Activated T-cell treated with anti-CD3 and anti-CD28 coated beads, Interleukin-2, amount 50 U/mL, for 72 hours (primary cell): ENCODE measurements at regions not wholly inside any gene's neighbourhood (a gene's known extent, or its start where the extent isn't known, plus 50 kb on each side); places are given as distances from the start of the nearest gene placed in this dataset.
A peak's percentile ranks its signal among the peaks of the same experiment; 100 is the strongest.

Experiments used
- ATAC-seq, 2 donors: fragments of 150-1000 bp; cut with Tn5 transposase; replicated peaks in 1 of 2; 2 replicates each; pipeline ENCODE4 v1.10.0; 2021; ENCODE audit warnings: moderate library complexity in 2 of 2, mild to moderate bottlenecking in 1 of 2
- DNase-seq, 2 donors: peaks; one replicate each; pipeline ENCODE4 v3.0.0; 2021 to 2022; ENCODE audit warnings: mixed read lengths in 1 of 2
- H3K27ac Mint-ChIP-seq: one replicate; pipeline ENCODE4 v1.8.0; 2022; ENCODE audit warnings: mild to moderate bottlenecking, moderate library complexity, mixed read lengths
- H3K27me3 Mint-ChIP-seq: one replicate; pipeline ENCODE4 v1.8.0; 2022; ENCODE audit warnings: low read depth, mixed read lengths
- H3K36me3 Mint-ChIP-seq, 2 donors: one replicate each; pipeline ENCODE4 v1.8.0; 2022; ENCODE audit warnings: mixed read lengths in 2 of 2, mild to moderate bottlenecking in 1 of 2; ENCODE audit not compliant: insufficient read depth in 2 of 2
- H3K4me1 Mint-ChIP-seq: one replicate; pipeline ENCODE4 v1.8.0; 2022; ENCODE audit warnings: low read depth, mixed read lengths
- H3K4me3 Mint-ChIP-seq, 2 donors: one replicate each; pipeline ENCODE4 v1.8.0; 2022; ENCODE audit warnings: mild to moderate bottlenecking in 2 of 2, mixed read lengths in 2 of 2, moderate library complexity in 2 of 2
- H3K9me3 Mint-ChIP-seq, 2 donors: one replicate each; pipeline ENCODE4 v1.8.0; 2022; ENCODE audit warnings: mixed read lengths in 2 of 2

DNA sequence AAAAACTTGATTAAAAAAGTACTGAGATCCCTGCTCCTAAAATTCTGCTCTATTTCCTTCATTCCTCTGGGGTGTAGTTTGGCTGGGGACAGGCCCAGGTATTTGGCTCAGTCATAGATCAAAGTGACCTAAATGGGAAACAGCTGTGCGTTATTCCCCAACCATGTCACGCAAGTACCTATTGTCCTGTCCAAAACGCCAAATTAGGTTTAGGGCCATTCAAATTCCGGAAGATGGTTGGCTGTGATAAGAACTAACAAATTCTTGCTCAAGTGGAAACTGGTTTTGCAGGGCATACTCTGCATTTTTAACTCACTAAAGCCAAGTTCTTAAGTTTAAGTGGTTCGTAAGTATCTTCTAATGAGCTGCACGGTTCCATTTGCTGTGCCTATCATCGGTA is 147.6 kb upstream of the TMEM170B start:
- peaks cover 0 to 2% of the 10 kb centered on the region in 2 donors for H3K9me3 Mint-ChIP-seq
- H3K27ac Mint-ChIP-seq, result no peak overlapping the region
- H3K36me3 Mint-ChIP-seq, result peaks cover 0 to 2% of the 10 kb centered on the region in 2 donors
- ATAC-seq (no peak), DNase-seq (no peak)
- peaks cover 12% of the 10 kb centered on the region for H3K4me1 Mint-ChIP-seq
- no peaks in the 10 kb centered on the region for H3K27me3 Mint-ChIP-seq
- H3K4me3 Mint-ChIP-seq, result no peak overlapping the region

GRCh38 chr6:11388983-11389944 is 148.3 kb upstream of the TMEM170B start:
- H3K9me3 Mint-ChIP-seq, result peaks cover 0 to 2% of the 10 kb centered on the region in 2 donors

DNA sequence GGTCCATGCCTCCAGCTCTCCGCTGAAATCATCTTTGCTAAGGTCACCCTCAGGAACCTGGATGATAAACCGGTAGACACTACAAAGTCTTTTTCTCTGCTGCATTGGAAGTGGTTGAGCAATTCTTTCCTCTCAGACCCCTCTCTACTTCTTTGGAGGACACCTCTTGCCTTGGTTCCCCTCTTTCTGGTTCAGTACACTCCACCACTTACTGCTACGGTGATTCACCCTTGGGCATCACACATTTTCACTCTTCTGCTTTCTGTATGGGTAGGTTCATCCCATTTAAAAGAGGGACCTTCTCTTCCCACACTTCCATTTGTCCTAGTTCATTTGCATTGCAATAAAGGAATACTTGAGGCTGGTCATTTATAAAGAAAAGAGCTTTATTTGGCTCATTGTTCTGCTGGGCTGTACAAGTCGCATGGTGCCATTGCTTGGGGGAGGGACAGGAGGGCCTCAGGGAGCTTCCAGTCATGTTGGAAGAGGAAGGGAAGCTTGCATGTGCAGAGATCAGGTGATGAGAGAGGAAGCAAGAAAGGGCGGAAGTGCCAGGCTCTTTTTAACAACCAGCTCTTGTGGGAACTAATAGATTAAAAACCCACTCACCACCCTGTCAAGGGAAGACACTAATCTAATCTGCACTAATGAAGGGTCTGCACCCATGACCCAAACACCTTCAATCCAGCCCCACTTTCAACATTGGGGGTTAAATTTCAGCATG is 149.7 kb upstream of the TMEM170B start:
- no peaks in the 10 kb centered on the region for H3K27me3 Mint-ChIP-seq
- H3K9me3 Mint-ChIP-seq, result peaks cover 0 to 2% of the 10 kb centered on the region in 2 donors
- peaks cover 14% of the 10 kb centered on the region for H3K4me1 Mint-ChIP-seq
- H3K27ac Mint-ChIP-seq, result no peak overlapping the region
- H3K4me3 Mint-ChIP-seq, result no peak overlapping the region
- DNase-seq (no peak), ATAC-seq (no peak)
- peaks cover 0 to 2% of the 10 kb centered on the region in 2 donors for H3K36me3 Mint-ChIP-seq

More at GRCh38 chr6:11388983-11389944, 148.3 kb upstream of the TMEM170B start:
- peaks cover 0 to 2% of the 10 kb centered on the region in 2 donors for H3K36me3 Mint-ChIP-seq
- H3K4me3 Mint-ChIP-seq, result no peak overlapping the region
- ATAC-seq (no peak), DNase-seq (no peak)
- H3K4me1 Mint-ChIP-seq, result peaks cover 12% of the 10 kb centered on the region
- no peak overlapping the region for H3K27ac Mint-ChIP-seq
- H3K27me3 Mint-ChIP-seq, result no peaks in the 10 kb centered on the region

DNA sequence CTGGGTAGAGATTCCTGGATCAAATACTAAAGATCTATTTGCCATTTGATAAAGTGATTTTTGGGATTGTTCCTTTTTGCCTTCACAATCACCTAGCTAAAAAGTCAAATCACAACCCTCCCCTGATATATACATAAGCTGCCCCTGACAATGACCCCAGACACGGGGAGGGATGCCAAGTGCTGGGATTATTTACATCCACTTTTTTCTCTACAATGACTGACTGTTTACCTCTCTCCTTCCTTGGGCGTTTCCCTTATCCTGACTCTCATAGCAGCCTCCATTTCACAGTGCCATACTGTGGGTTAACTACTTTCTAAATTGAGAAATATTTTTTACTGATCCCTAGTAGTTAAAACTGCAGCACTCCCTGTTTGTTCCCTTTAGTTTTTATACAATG is 150.8 kb upstream of the TMEM170B start:
- H3K27me3 Mint-ChIP-seq, result no peaks in the 10 kb centered on the region
- no peak overlapping the region for H3K27ac Mint-ChIP-seq
- no peaks in the 10 kb centered on the region for H3K9me3 Mint-ChIP-seq
- peak overlapping the region in 1 of 2 donors; percentile 64 for H3K4me3 Mint-ChIP-seq
- peaks cover 25% of the 10 kb centered on the region for H3K4me1 Mint-ChIP-seq
- H3K36me3 Mint-ChIP-seq, result no peaks in the 10 kb centered on the region
- no peak for DNase-seq
- no peak for ATAC-seq

- Mint-ChIP-seq H3K4me1 (peaks cover 29% of the 10 kb centered on the region), H3K27ac (no peak overlapping the region), H3K9me3 (no peaks in the 10 kb centered on the region), H3K36me3 (no peaks in the 10 kb centered on the region), H3K4me3 (peak overlapping the region in 1 of 2 donors; percentile 64), H3K27me3 (no peaks in the 10 kb centered on the region)
- DNase-seq (no peak), ATAC-seq (peak; percentile 45 to 56)
Measured at GRCh38 chr6:11386323-11386722, 151.2 kb upstream of the TMEM170B start.

DNA sequence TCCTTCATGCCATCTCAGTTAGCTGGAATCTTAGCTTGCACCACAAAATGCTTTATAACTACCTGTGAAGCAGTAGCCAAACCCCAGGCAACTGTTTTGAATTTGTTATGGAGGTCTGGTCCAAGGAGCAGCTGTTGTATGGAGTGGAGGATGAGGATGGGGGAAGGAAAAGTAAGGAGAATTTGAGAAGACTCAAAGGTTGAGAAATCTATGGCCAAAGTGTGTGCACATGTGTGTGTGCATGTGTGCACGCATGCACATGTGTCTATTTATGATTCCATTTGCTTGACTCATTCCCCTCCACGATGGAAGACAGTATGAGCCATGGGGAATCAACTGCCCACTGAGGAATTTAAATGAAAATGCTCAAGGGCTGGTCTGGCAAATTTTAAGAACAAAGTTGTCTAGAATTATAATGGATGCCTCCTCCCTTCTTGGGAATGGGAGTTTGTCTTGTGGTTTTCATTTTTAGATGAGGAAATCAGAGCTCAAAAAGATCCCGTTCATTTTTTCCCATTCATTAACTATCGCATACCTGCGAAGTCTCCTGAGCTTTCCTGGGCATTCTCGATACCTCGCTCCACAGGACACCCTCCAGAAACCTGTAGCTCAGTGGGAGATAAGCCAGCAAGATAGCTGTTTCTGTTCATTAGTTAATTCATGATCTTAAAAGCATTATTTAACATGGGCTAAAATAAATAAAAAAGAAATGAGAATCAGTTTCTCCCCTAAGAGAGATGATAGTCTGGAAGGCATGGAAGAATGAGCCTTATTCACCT is 152.3 kb upstream of the NEDD9 start:
- peaks cover 45% of the 10 kb centered on the region for H3K4me1 Mint-ChIP-seq
- no peaks in the 10 kb centered on the region for H3K27me3 Mint-ChIP-seq
- no peak overlapping the region for H3K4me3 Mint-ChIP-seq
- ATAC-seq (no peak), DNase-seq (no peak)
- no peak overlapping the region for H3K27ac Mint-ChIP-seq
- peaks cover 0 to 2% of the 10 kb centered on the region in 2 donors for H3K36me3 Mint-ChIP-seq
- H3K9me3 Mint-ChIP-seq, result no peaks in the 10 kb centered on the region

DNA sequence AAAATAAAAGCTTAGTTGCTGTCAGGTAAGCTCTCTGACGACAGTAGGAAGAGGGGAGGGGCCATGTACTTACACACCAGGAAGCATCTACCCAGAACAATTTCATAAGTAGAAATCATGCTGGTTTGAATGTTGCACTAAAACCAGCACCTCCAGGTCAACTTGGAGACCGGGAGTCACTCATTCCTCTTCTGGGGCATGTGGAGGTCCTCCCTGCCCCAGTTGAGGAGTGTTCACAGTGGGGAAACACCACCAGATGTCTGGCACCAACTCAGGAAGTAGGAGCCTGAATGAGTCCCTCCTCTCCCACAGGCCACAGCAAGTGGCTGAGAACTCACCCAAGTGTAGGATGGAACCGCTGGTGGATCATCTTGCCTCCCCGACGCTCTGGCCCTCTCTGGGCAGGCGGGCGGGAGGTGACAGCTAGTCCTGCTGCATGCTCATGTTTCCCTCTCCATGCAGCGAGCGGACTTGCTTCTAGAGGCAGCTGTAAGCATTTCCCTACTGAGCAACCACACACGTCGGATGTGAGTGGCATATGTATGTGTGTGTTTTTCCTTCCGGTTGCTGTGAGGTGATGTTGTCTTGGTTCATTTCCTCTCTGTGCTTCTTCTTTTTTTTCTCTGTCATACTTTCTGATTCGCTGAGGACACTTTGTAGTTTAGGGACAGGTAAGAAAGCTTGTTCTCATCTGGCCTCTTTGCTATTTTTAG is 149.5 kb upstream of the NEDD9 start:
- peaks cover 0 to 3% of the 10 kb centered on the region in 2 donors for H3K9me3 Mint-ChIP-seq
- ATAC-seq (peak; percentile 94 to 96), DNase-seq (peak; percentile 67 to 69)
- H3K36me3 Mint-ChIP-seq, result peaks cover 7 to 8% of the 10 kb centered on the region in 2 donors
- no peaks in the 10 kb centered on the region for H3K27me3 Mint-ChIP-seq
- peak overlapping the region; percentile 88 for H3K27ac Mint-ChIP-seq
- H3K4me1 Mint-ChIP-seq, result peaks cover 56% of the 10 kb centered on the region
- H3K4me3 Mint-ChIP-seq, result peak overlapping the region; percentile 86 to 98

DNA sequence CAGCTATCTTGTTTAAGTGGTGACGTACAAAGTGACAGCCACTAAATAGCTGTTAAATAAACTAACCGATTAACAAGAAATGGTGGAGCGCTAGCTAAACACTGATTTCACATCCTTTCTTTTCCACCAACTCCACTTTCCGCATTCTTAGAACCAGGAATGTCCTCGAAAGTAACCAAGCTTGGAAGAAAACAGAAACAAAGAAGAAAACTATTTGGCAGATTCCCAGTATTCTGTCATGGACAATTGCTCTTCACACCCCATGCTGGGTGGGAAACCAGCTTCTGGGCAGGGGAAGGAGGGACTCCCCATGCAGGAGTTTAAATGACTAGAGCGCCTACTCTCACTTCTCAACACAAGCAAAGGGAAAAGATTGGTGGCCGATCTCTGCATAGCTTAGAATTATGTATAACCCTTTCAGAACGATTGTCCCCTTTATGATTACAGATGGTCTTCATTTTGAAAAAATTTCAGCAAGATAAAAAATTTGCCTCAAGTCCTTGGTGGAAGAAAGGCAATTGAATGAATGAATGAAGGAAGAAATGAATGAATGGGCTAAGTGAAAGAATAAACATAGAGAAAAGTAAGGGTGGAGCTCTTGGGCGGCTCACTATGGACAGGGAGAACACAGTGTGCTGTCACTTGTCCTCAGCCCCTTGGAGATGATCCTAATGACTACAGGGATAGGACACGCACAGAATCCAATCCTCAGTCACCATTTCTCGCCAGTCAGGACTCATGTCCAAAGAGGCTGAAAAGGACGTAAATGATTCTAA is 148.7 kb upstream of the NEDD9 start:
- Mint-ChIP-seq H3K27me3 (no peaks in the 10 kb centered on the region), H3K27ac (peak overlapping the region; percentile 88), H3K4me3 (peak overlapping the region; percentile 86 to 98), H3K4me1 (peaks cover 52% of the 10 kb centered on the region), H3K36me3 (peaks cover 8 to 9% of the 10 kb centered on the region in 2 donors), H3K9me3 (peaks cover 0 to 3% of the 10 kb centered on the region in 2 donors)
- ATAC-seq, result peak in 1 of 2 donors; percentile 2
- DNase-seq, result no peak

- DNase-seq (no peak), ATAC-seq (no peak)
- Mint-ChIP-seq H3K27me3 (no peaks in the 10 kb centered on the region), H3K36me3 (peaks cover 10 to 13% of the 10 kb centered on the region in 2 donors), H3K9me3 (peaks cover 0 to 3% of the 10 kb centered on the region in 2 donors), H3K4me1 (peaks cover 56% of the 10 kb centered on the region), H3K27ac (peak overlapping the region; percentile 88), H3K4me3 (peak overlapping the region; percentile 86 to 98)
Measured at GRCh38 chr6:11380549-11380948, 148.1 kb upstream of the NEDD9 start.

DNA sequence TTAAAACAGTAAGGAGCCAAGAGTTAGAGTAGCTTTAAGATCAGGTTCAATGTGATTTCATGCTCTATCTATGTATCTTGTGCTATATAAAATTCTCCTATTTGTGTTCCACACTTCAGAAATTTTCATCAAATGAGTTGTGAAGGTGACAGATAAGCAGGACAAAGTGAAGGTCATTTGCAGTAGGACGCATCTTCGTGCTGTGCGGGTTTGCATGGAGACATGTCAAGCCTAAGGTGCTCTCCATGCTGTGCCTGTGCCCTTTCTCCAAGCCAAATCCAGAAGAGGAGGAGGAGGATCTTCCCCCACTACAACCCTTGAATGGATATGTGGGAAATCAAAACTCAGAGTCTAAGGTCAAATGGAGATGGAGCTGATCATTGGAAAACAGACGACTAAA is 147.3 kb upstream of the NEDD9 start:
- ATAC-seq (no peak), DNase-seq (no peak)
- Mint-ChIP-seq H3K27me3 (no peaks in the 10 kb centered on the region), H3K27ac (peak overlapping the region; percentile 32), H3K9me3 (peaks cover 0 to 3% of the 10 kb centered on the region in 2 donors), H3K4me1 (peaks cover 63% of the 10 kb centered on the region), H3K36me3 (peaks cover 10 to 13% of the 10 kb centered on the region in 2 donors), H3K4me3 (peak overlapping the region; percentile 43 to 61)

GRCh38 chr6:11378639-11379038 is 146.2 kb upstream of the NEDD9 start:
- Mint-ChIP-seq H3K27ac (no peak overlapping the region), H3K27me3 (no peaks in the 10 kb centered on the region), H3K4me1 (peaks cover 75% of the 10 kb centered on the region), H3K36me3 (peaks cover 10 to 13% of the 10 kb centered on the region in 2 donors), H3K9me3 (peaks cover 0 to 3% of the 10 kb centered on the region in 2 donors), H3K4me3 (no peak overlapping the region)
- ATAC-seq (no peak), DNase-seq (no peak)
